PC-3 (cell line): ENCODE measurements at regions not wholly inside any gene's neighbourhood (a gene's known extent, or its start where the extent isn't known, plus 50 kb on each side); places are given as distances from the start of the nearest gene placed in this dataset.
A peak's percentile ranks its signal among the peaks of the same experiment; 100 is the strongest.
"Not testable (repeated sequence)": the region's sequence is repeated elsewhere in the genome, so short reads cannot be mapped to it uniquely, and the experiment has no call there.

Experiments
- ATAC-seq: fragments of 200-7000 bp; cut with Tn5 transposase; 2 replicates; pipeline ENCODE4 v1.9.1; 2020; ENCODE audit warnings: mild to moderate bottlenecking, moderate library complexity
- BruUV-seq: library from RNA; stranded (reverse); fragments of 400-500 nt; replicated peaks from 2 replicates; lab custom pipeline; 2021; lab: Mats Ljungman, UMichigan
- CTCF ChIA-PET: fragments of 300-600 bp; sonication (Branson Sonifier 250); formaldehyde crosslinking; loops from one replicate; lab custom pipeline; 2022; ENCODE audit warnings: antibody characterized with exemption; lab: Charles Lee
- POLR2A ChIA-PET: fragments of 300-600 bp; sonication (Branson Sonifier 250); formaldehyde crosslinking; loops from one replicate; lab custom pipeline; 2022; ENCODE audit warnings: antibody characterized with exemption; ENCODE audit not compliant: unreplicated experiment; lab: Charles Lee
- DNase-seq: peaks from one replicate; pipeline ENCODE4 v3.0.0-alpha.2; 2015
- H2AFZ ChIP-seq: fragments of 300-600 bp; sonication (generic); 2 replicates; pipeline ENCODE4 v1.6.0; 2016; ENCODE audit warnings: antibody characterized with exemption, low read length
- H3F3A ChIP-seq: fragments of 300-600 bp; sonication (generic); one replicate; pipeline ENCODE4 v1.6.0; 2017; ENCODE audit warnings: antibody characterized with exemption, low read length, control low read depth, mild to moderate bottlenecking; ENCODE audit not compliant: unreplicated experiment
- H3K27ac ChIP-seq: fragments of 300-600 bp; sonication (generic); 2 replicates; pipeline ENCODE4 v1.5.1; 2016; ENCODE audit warnings: mild to moderate bottlenecking, low read length
- H3K27me3 ChIP-seq: fragments of 300-600 bp; sonication (generic); 2 replicates; pipeline ENCODE4 v1.6.1; 2016; ENCODE audit warnings: low read length, mixed read lengths
- H3K36me3 ChIP-seq: fragments of 300-600 bp; sonication (generic); 2 replicates; pipeline ENCODE4 v1.6.1; 2016; ENCODE audit warnings: low read depth, mixed run types, low read length, mixed read lengths
- H3K4me1 ChIP-seq: fragments of 300-600 bp; sonication (generic); 2 replicates; pipeline ENCODE4 v1.5.1; 2016; ENCODE audit warnings: low read length; ENCODE audit not compliant: insufficient read depth
- H3K4me2 ChIP-seq: fragments of 300-600 bp; sonication (generic); 2 replicates; pipeline ENCODE4 v1.6.0; 2016; ENCODE audit warnings: low read length
- H3K4me3 ChIP-seq: fragments of 300-600 bp; sonication (generic); 2 replicates; pipeline ENCODE4 v1.5.1; 2016; ENCODE audit warnings: mild to moderate bottlenecking, low read length, mixed read lengths
- H3K79me2 ChIP-seq: fragments of 300-600 bp; sonication (generic); 2 replicates; pipeline ENCODE4 v1.6.1; 2017; ENCODE audit warnings: low read length, mixed read lengths
- H3K9ac ChIP-seq: fragments of 300-600 bp; sonication (generic); 2 replicates; pipeline ENCODE4 v1.6.0; 2016; ENCODE audit warnings: mild to moderate bottlenecking, low read length
- H3K9me2 ChIP-seq: fragments of 300-600 bp; sonication (generic); replicated peaks from 2 replicates; pipeline ENCODE4 v1.6.1; 2016; ENCODE audit warnings: mixed run types, low read length, mixed read lengths
- H3K9me3 ChIP-seq: fragments of 300-600 bp; sonication (generic); 2 replicates; pipeline ENCODE4 v1.6.1; 2016; ENCODE audit warnings: low read length, mixed read lengths
- H4K20me1 ChIP-seq: fragments of 300-600 bp; sonication (generic); 2 replicates; pipeline ENCODE4 v1.6.1; 2016; ENCODE audit warnings: low read length, mixed read lengths
- CTCF ChIP-seq: fragments of 300-600 bp; sonication (generic); conservative IDR thresholded peaks from 2 replicates; pipeline ENCODE4 v1.5.1; 2017; ENCODE audit warnings: antibody characterized with exemption, low read depth, mild to moderate bottlenecking, low read length
- EZH2 ChIP-seq: fragments of 300-600 bp; sonication (generic); IDR thresholded peaks from one replicate; pipeline ENCODE4 v1.6.1; 2017; ENCODE audit warnings: antibody characterized with exemption, mild to moderate bottlenecking, low read length; ENCODE audit not compliant: unreplicated experiment
- EZH2phosphoT487 ChIP-seq: fragments of 300-600 bp; sonication (generic); IDR thresholded peaks from 2 replicates; pipeline ENCODE4 v1.6.1; 2018; ENCODE audit warnings: mild to moderate bottlenecking, antibody characterized with exemption, low read length, borderline replicate concordance
- intact Hi-C: fragments of 100-400 bp; cut with micrococcal nuclease; formaldehyde crosslinking; loops from 2 replicates; pipeline ENCODE4 v1.9.0; 2023

GRCh38 chr1:148263128-148263905 lies 111.2 kb upstream of the NBPF11 start:
- BruUV-seq: TSS peak; percentile 100
- Histone ChIP-seq H3K9me2 (no peaks in the 10 kb centered on the region), H3K79me2 (no peaks in the 10 kb centered on the region), H3K4me3 (peak overlapping the region; percentile 70), H3K4me2 (peak overlapping the region; percentile 89), H3F3A (no peaks in the 10 kb centered on the region), H3K36me3 (no peaks in the 10 kb centered on the region), H4K20me1 (no peaks in the 10 kb centered on the region), H3K9me3 (no peaks in the 10 kb centered on the region), H2AFZ (peak overlapping the region; percentile 94), H3K27me3 (no peaks in the 10 kb centered on the region), H3K4me1 (0 out of 2 replicates have a peak, but pooled peaks cover 5% of the 10 kb centered on the region), H3K27ac (peak overlapping the region; percentile 89), H3K9ac (peak overlapping the region; percentile 88)
- intact Hi-C loops: loop anchor here (5.0 kb wide), 1 partner anchor 69 kb away; no protein-coding TSS in a partner anchor
- ATAC-seq (peak; percentile 88), DNase-seq (peak; percentile 98)
- ChIA-PET POLR2A (interaction anchor here (0.6 to 1.3 kb wide), 9 partner anchors 13 to 353 kb away, joined by 3 to 71 read pairs (median 4); no protein-coding TSS in a partner anchor), CTCF (interaction anchor here (0.5 to 0.7 kb wide), 2 partner anchors 71 to 72 kb away, joined by 3 to 7 read pairs; no protein-coding TSS in a partner anchor)
- TF ChIP-seq CTCF (no peak), EZH2 (no peak), EZH2phosphoT487 (no peak)

- H3K36me3 ChIP-seq, H3K9me2 ChIP-seq, H3F3A ChIP-seq, H3K9me3 ChIP-seq, H3K27ac ChIP-seq, H3K4me1 ChIP-seq, ATAC-seq, H3K79me2 ChIP-seq, H3K4me2 ChIP-seq, H3K9ac ChIP-seq, H3K4me3 ChIP-seq, H2AFZ ChIP-seq, H3K27me3 ChIP-seq, H4K20me1 ChIP-seq, BruUV-seq, CTCF ChIA-PET, DNase-seq: not testable (repeated sequence)
- intact Hi-C loops: loop anchor here (5.0 kb wide), 1 partner anchor 71 kb away; no protein-coding TSS in a partner anchor
- POLR2A ChIA-PET: interaction anchor here (1.0 kb wide), 1 partner anchor 73 kb away, joined by 3 read pairs; no protein-coding TSS in a partner anchor
Measured at GRCh38 chr1:148261684-148262083, 109.6 kb upstream of the NBPF11 start.

GRCh38 chr1:148257886-148258285 lies 105.8 kb upstream of the NBPF11 start:
- CTCF ChIA-PET, H3K9me2 ChIP-seq, H3K9ac ChIP-seq, BruUV-seq, ATAC-seq, H4K20me1 ChIP-seq, H3K4me1 ChIP-seq, H3K9me3 ChIP-seq, H3K79me2 ChIP-seq, H3K36me3 ChIP-seq, intact Hi-C loops, H3K27ac ChIP-seq, H2AFZ ChIP-seq, H3K4me3 ChIP-seq, POLR2A ChIA-PET, H3F3A ChIP-seq, H3K27me3 ChIP-seq, H3K4me2 ChIP-seq: not testable (repeated sequence)
- peak; percentile 59 for DNase-seq
